HCT116 (cell line): ENCODE measurements at regions not wholly inside any gene's neighbourhood (a gene's known extent, or its start where the extent isn't known, plus 50 kb on each side); places are given as distances from the start of the nearest gene placed in this dataset.

Source experiments
- ATAC-seq: fragments of 200-7000 bp; cut with Tn5 transposase; 2 replicates; pipeline ENCODE4 v1.9.1; 2020; ENCODE audit warnings: mild to moderate bottlenecking, moderate library complexity
- BruUV-seq: library from RNA; stranded (reverse); fragments of 400-500 nt; replicated peaks from 2 replicates; lab custom pipeline; 2021; lab: Mats Ljungman, UMichigan
- CTCF ChIA-PET: fragments of 300-600 bp; sonication (Branson Sonifier 250); formaldehyde crosslinking; loops from one replicate; lab custom pipeline; 2021; ENCODE audit warnings: antibody characterized with exemption; lab: Charles Lee
- POLR2A ChIA-PET: fragments of 300-600, 350-600 bp; sonication (Branson Sonifier 250); formaldehyde crosslinking; loops from one replicate; lab custom pipeline; 2021; ENCODE audit warnings: antibody characterized with exemption; lab: Charles Lee
- RAD21 ChIA-PET, 2 experiments: fragments of 300-600 bp; sonication (Branson Sonifier 250); formaldehyde crosslinking; loops; one replicate each; lab custom pipeline; 2023; ENCODE audit warnings: low total read pairs in 2 of 2; ENCODE audit not compliant: uncharacterized antibody in 2 of 2, unreplicated experiment in 2 of 2, low non-redundant PET in 1 of 2; lab: Charles Lee
- DNase-seq: peaks from one replicate; pipeline ENCODE4 v3.0.0-alpha.2; 2010; ENCODE audit warnings: low read depth, low spot score
- H2AFZ ChIP-seq: fragments of 200-600 bp; shearing (Covaris generic), sonication (generic); 2 replicates; pipeline ENCODE4 v1.6.1; 2017; ENCODE audit warnings: low read depth, mixed run types, mixed read lengths, antibody characterized with exemption, low read length; ENCODE audit not compliant: poor library complexity, severe bottlenecking
- H3K27ac ChIP-seq: 2 replicates; pipeline ENCODE4 v1.5.1; 2012; ENCODE audit warnings: low read depth, low read length
- H3K27me3 ChIP-seq: fragments of 200-600 bp; sonication (generic); 2 replicates; pipeline ENCODE4 v1.6.1; 2016; ENCODE audit warnings: mixed run types, low read length, mixed read lengths; ENCODE audit not compliant: insufficient read depth
- H3K36me3 ChIP-seq, 2 experiments: fragments of 200-500 bp in 1 of 2; fragments of 200-600 bp in 1 of 2; sonication (Bioruptor generic) in 1 of 2; sonication (generic) in 1 of 2; 2 replicates each; pipeline versions ENCODE4 v1.5.1 to v1.6.1; 2014 to 2016; ENCODE audit warnings: low read length in 2 of 2, inconsistent platforms in 1 of 2, mixed read lengths in 1 of 2, mixed run types in 1 of 2; ENCODE audit not compliant: insufficient read depth in 2 of 2, control insufficient read depth in 1 of 2
- H3K4me1 ChIP-seq, 2 experiments: fragments of 200-600 bp in 1 of 2; sonication (generic) in 1 of 2; 2 replicates each; pipeline versions ENCODE4 v1.5.1 to v1.6.1; 2012 to 2017; ENCODE audit warnings: low read length in 2 of 2, inconsistent platforms in 1 of 2, mild to moderate bottlenecking in 1 of 2, mixed read lengths in 1 of 2, mixed run types in 1 of 2, moderate library complexity in 1 of 2; ENCODE audit not compliant: insufficient read depth in 2 of 2, control insufficient read depth in 1 of 2
- H3K4me2 ChIP-seq: fragments of 200-600 bp; sonication (generic); 2 replicates; pipeline ENCODE4 v1.6.1; 2017; ENCODE audit warnings: mixed run types, low read length, mixed read lengths
- H3K4me3 ChIP-seq, 2 experiments: fragments of 200-600 bp in 1 of 2; sonication (generic) in 1 of 2; replicated peaks in 1 of 2; 2 replicates each; pipeline ENCODE4 v1.5.1; 2011 to 2016; ENCODE audit warnings: low read length in 2 of 2, control low read depth in 1 of 2, low read depth in 1 of 2, mild to moderate bottlenecking in 1 of 2, mixed read lengths in 1 of 2, mixed run types in 1 of 2
- H3K79me2 ChIP-seq: fragments of 200-600 bp; sonication (generic); 2 replicates; pipeline ENCODE4 v1.6.1; 2017; ENCODE audit warnings: mild to moderate bottlenecking, mixed run types, low read length, moderate library complexity, mixed read lengths; ENCODE audit not compliant: insufficient read depth
- H3K9ac ChIP-seq: fragments of 200-600 bp; sonication (generic); 2 replicates; pipeline ENCODE4 v1.6.1; 2016; ENCODE audit warnings: low read length, mixed read lengths
- H3K9me2 ChIP-seq: fragments of 200-600 bp; sonication (generic), shearing (Covaris generic); 2 replicates; pipeline ENCODE4 v1.6.1; 2017; ENCODE audit warnings: mixed run types, mild to moderate bottlenecking, moderate library complexity; ENCODE audit not compliant: insufficient read depth
- H3K9me3 ChIP-seq, 2 experiments: fragments of 200-500 bp in 1 of 2; fragments of 200-600 bp in 1 of 2; sonication (Bioruptor generic) in 1 of 2; sonication (generic) in 1 of 2; 2 replicates each; pipeline ENCODE4 v1.6.1; 2014 to 2017; ENCODE audit warnings: low read length in 2 of 2, mixed read lengths in 2 of 2, inconsistent platforms in 1 of 2, low read depth in 1 of 2, mild to moderate bottlenecking in 1 of 2, mixed run types in 1 of 2, moderate library complexity in 1 of 2; ENCODE audit not compliant: control insufficient read depth in 1 of 2, insufficient read depth in 1 of 2
- H4K20me1 ChIP-seq: fragments of 200-600 bp; sonication (generic), shearing (Covaris generic); 2 replicates; pipeline ENCODE4 v1.6.1; 2017; ENCODE audit warnings: mixed run types, mild to moderate bottlenecking, moderate library complexity; ENCODE audit not compliant: insufficient read depth
- CEBPB ChIP-seq: IDR thresholded peaks from 2 replicates; pipeline ENCODE4 v1.6.1; 2012; ENCODE audit warnings: low read depth
- CTCF ChIP-seq, 3 experiments: fragments of 200-600 bp in 1 of 3; sonication (generic) in 1 of 3; IDR thresholded peaks in 2 of 3; conservative IDR thresholded peaks in 1 of 3; 2 replicates each; pipeline ENCODE4 v1.5.1; 2012 to 2017; ENCODE audit warnings: low read depth in 2 of 3, low read length in 2 of 3, antibody characterized with exemption in 1 of 3, borderline replicate concordance in 1 of 3, control low read depth in 1 of 3, mild to moderate bottlenecking in 1 of 3, mixed read lengths in 1 of 3, mixed run types in 1 of 3, moderate library complexity in 1 of 3; ENCODE audit not compliant: insufficient read depth in 1 of 3
- EGR1 ChIP-seq: IDR thresholded peaks from 2 replicates; pipeline ENCODE4 v1.6.1; 2012; ENCODE audit warnings: low read depth
- FOSL1 ChIP-seq: IDR thresholded peaks from 2 replicates; pipeline ENCODE4 v1.6.1; 2012; ENCODE audit warnings: low read depth
- JUND ChIP-seq: IDR thresholded peaks from 2 replicates; pipeline ENCODE4 v1.6.1; 2012
- MAX ChIP-seq: IDR thresholded peaks from 2 replicates; pipeline ENCODE4 v1.6.1; 2012
- POLR2AphosphoS5 ChIP-seq: IDR thresholded peaks from 2 replicates; pipeline ENCODE4 v1.6.1; 2011; ENCODE audit warnings: mild to moderate bottlenecking, low read depth, low read length, moderate library complexity
- REST ChIP-seq: IDR thresholded peaks from 2 replicates; pipeline ENCODE4 v1.6.1; 2012; ENCODE audit warnings: low read depth
- SIN3A ChIP-seq: IDR thresholded peaks from 2 replicates; pipeline ENCODE4 v1.6.1; 2012; ENCODE audit warnings: low read depth
- SRF ChIP-seq: IDR thresholded peaks from 2 replicates; pipeline ENCODE4 v1.6.1; 2012; ENCODE audit warnings: low read depth
- ZBTB33 ChIP-seq: IDR thresholded peaks from 2 replicates; pipeline ENCODE4 v1.6.1; 2011; ENCODE audit warnings: mild to moderate bottlenecking, low read length, moderate library complexity; ENCODE audit not compliant: insufficient replicate concordance; ENCODE audit errors: extremely low read depth
- ZFX ChIP-seq: fragments of 450-650 bp; IDR thresholded peaks from 2 replicates; pipeline ENCODE4 v1.6.1; 2017
- ZNF274 ChIP-seq: fragments of 200-500 bp; sonication (Bioruptor generic); IDR thresholded peaks from 2 replicates; pipeline ENCODE4 v1.6.1; 2014; ENCODE audit warnings: mild to moderate bottlenecking, low read depth, low read length, inconsistent platforms
- intact Hi-C: fragments of 100-400 bp; cut with micrococcal nuclease; formaldehyde crosslinking; loops from 2 replicates; pipeline ENCODE4 v1.10.0; 2022

DNA sequence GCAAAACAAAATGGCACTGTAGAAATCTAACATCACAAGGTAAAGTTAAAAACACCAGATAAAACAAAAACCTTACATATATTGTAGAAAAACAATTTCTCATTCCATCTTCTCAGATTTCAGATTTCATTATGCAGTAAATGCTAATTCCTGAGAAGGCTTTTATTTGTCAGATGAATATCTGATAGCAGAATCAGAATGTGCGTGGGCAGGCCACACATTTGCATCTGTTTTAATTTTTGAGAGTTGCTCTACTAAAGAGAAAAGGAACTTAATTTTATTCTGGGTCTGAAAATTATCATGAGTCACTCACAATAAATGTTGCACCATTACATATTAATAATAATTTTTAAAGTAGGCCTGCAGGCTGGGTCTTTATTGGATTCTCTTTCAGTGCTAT is 329.3 kb upstream of the SPTLC3 start:
- ChIA-PET RAD21 (no interaction called here), CTCF (no interaction called here), POLR2A (no interaction called here)
- Histone ChIP-seq H3K4me2 (no peak overlapping the region), H3K9me3 (peaks cover 28 to 32% of the 10 kb centered on the region in 2 experiments; a peak in 2 of 4 replicates), H2AFZ (no peak overlapping the region), H3K79me2 (no peaks in the 10 kb centered on the region), H3K27me3 (no peaks in the 10 kb centered on the region), H3K36me3 (no peaks in the 10 kb centered on the region), H3K9ac (no peak overlapping the region), H3K9me2 (no peaks in the 10 kb centered on the region), H3K4me3 (no peak overlapping the region), H3K4me1 (no peaks in the 10 kb centered on the region), H3K27ac (no peak overlapping the region), H4K20me1 (no peaks in the 10 kb centered on the region)
- ATAC-seq (no peak), DNase-seq (no peak)
- intact Hi-C loops, result no loop called here
- TF ChIP-seq SIN3A, result no peak
- TF ChIP-seq FOSL1, result no peak
- no peak for TF ChIP-seq MAX
- BruUV-seq, result no TSS peak

DNA sequence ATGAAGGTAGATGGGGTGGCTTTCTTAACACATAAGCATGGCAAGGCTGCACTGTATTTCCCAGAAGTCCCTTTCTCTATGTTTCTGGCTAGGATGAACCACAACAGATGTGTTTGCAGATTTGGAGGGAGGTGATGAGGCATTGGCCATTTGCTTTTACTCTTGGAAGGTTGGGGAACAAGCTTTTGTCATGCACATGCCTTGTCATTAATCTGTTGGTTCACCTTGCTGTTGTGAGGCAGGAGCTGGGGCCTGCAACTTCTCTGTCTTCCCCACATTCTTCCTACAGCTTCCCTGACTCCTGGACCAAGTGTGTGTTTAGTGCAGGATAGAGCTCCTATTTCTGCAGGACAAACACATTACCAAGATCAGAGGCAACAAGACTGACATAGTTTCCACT is 326.2 kb upstream of the SPTLC3 start:
- ChIA-PET RAD21 (no interaction called here), POLR2A (no interaction called here)

More for the DNA sequence above, 326.2 kb upstream of the SPTLC3 start:
- no peaks in the 10 kb centered on the region for H4K20me1 ChIP-seq
- no peaks in the 10 kb centered on the region for H3K36me3 ChIP-seq
- H3K79me2 ChIP-seq, result no peaks in the 10 kb centered on the region
- H3K4me2 ChIP-seq, result no peak overlapping the region
- intact Hi-C loops, result no loop called here
- H3K9me2 ChIP-seq, result no peaks in the 10 kb centered on the region
- ATAC-seq (no peak), DNase-seq (no peak)
- H3K9me3 ChIP-seq, result peaks cover 28 to 52% of the 10 kb centered on the region in 2 experiments; a peak in 2 of 4 replicates
- no TSS peak for BruUV-seq
- TF ChIP-seq CEBPB (no peak), ZNF274 (no peak), ZFX (no peak), JUND (no peak), CTCF (IDR thresholded peaks at IDR 0.05 in 2 of 3, conservative IDR thresholded peaks at IDR 0.05 in 1 of 3; ENCODE audit: borderline replicate concordance in 1 of 3, insufficient read depth in 1 of 3, low read depth in 2 of 3, low read length in 2 of 3) (no peak), POLR2AphosphoS5 (no peak), REST (no peak), SRF (no peak), ZBTB33 (no peak), EGR1 (no peak)
- CTCF ChIA-PET, result no interaction called here
- no peak overlapping the region for H3K27ac ChIP-seq
- H2AFZ ChIP-seq, result no peak overlapping the region
- no peak overlapping the region for H3K9ac ChIP-seq
- no peaks in the 10 kb centered on the region for H3K27me3 ChIP-seq
- no peaks in the 10 kb centered on the region for H3K4me1 ChIP-seq
- H3K4me3 ChIP-seq, result no peak overlapping the region
